GM12872 (cell line): ENCODE measurements at regions not wholly inside any gene's neighbourhood (a gene's known extent, or its start where the extent isn't known, plus 50 kb on each side); places are given as distances from the start of the nearest gene placed in this dataset.

Experiments used
- CTCF ChIP-seq: IDR thresholded peaks from 3 replicates; pipeline ENCODE4 v1.5.1; 2011; ENCODE audit warnings: low read depth, mild to moderate bottlenecking, low read length, moderate library complexity; ENCODE audit not compliant: insufficient read depth

- TF ChIP-seq CTCF: no peak
Observed at GRCh38 chr14:26959437-26959836, 361.6 kb upstream of the NOVA1 start.

- no peak for TF ChIP-seq CTCF
Observed at GRCh38 chr14:26959972-26960660, 362.3 kb upstream of the NOVA1 start.

GRCh38 chr14:26963711-26964110 lies 365.9 kb upstream of the NOVA1 start:
- TF ChIP-seq CTCF: no peak

GRCh38 chr14:26965490-26965889 lies 367.7 kb upstream of the NOVA1 start:
- no peak for TF ChIP-seq CTCF

GRCh38 chr14:26966908-26967307 lies 369.1 kb upstream of the NOVA1 start:
- no peak for TF ChIP-seq CTCF

- TF ChIP-seq CTCF: no peak
Observed at GRCh38 chr14:26974965-26975364, 377.1 kb upstream of the NOVA1 start.

GRCh38 chr14:26982071-26982470 lies 384.2 kb upstream of the NOVA1 start:
- TF ChIP-seq CTCF: no peak
